ENCODE measurements at regions not wholly inside any gene's neighbourhood (a gene's known extent, or its start where the extent isn't known, plus 50 kb on each side); places are given as distances from the start of the nearest gene placed in this dataset.
"Not testable (repeated sequence)": the region's sequence is repeated elsewhere in the genome, so short reads cannot be mapped to it uniquely, and the experiment has no call there.

- not testable (repeated sequence) for DNase-seq
Observed at GRCh38 chr22:25462474-25463346, 101.8 kb upstream of the GRK3 start.

GRCh38 chr22:25463347-25463628, 101.2 kb upstream of the GRK3 start:
- not testable (repeated sequence) for DNase-seq

- DNase-seq: not testable (repeated sequence)
Observed at GRCh38 chr22:25464326-25464725, 100.1 kb upstream of the GRK3 start.

GRCh38 chr22:25465949-25466348, 98.5 kb upstream of the GRK3 start:
- DNase-seq: no peak

GRCh38 chr22:25472382-25472781, 92.1 kb upstream of the GRK3 start:
- no peak for DNase-seq

- no peak for DNase-seq
Observed at GRCh38 chr22:25475257-25476022, 89.0 kb upstream of the GRK3 start.

- no peak for DNase-seq
Observed at GRCh38 chr22:25477358-25477757, 87.1 kb upstream of the GRK3 start.

- no peak for DNase-seq
Observed at GRCh38 chr22:25478111-25478510, 86.4 kb upstream of the GRK3 start.

GRCh38 chr22:25478528-25478927, 85.9 kb upstream of the GRK3 start:
- DNase-seq: no peak

- DNase-seq: not testable (repeated sequence)
Observed at GRCh38 chr22:25480868-25481267, 83.6 kb upstream of the GRK3 start.

- no peak for DNase-seq
Observed at GRCh38 chr22:25482091-25482760, 82.2 kb upstream of the GRK3 start.

GRCh38 chr22:25482868-25483639, 81.4 kb upstream of the GRK3 start:
- DNase-seq: no peak

- DNase-seq: no peak
Observed at GRCh38 chr22:25483931-25484330, 80.5 kb upstream of the GRK3 start.

GRCh38 chr22:25484521-25485315, 79.8 kb upstream of the GRK3 start:
- no peak for DNase-seq

GRCh38 chr22:25485626-25486545, 78.6 kb upstream of the GRK3 start:
- no peak for DNase-seq

- no peak for DNase-seq
Observed at GRCh38 chr22:25487508-25487907, 77.0 kb upstream of the GRK3 start.

GRCh38 chr22:25488244-25489020, 76.0 kb upstream of the GRK3 start:
- DNase-seq: no peak

- no peak for DNase-seq
Observed at GRCh38 chr22:25489947-25490346, 74.5 kb upstream of the GRK3 start.

- no peak for DNase-seq
Observed at GRCh38 chr22:25490896-25491295, 73.6 kb upstream of the GRK3 start.

GRCh38 chr22:25492162-25492561, 72.3 kb upstream of the GRK3 start:
- no peak for DNase-seq
